Heart left ventricle (tissue), 16 donors: ENCODE measurements at regions not wholly inside any gene's neighbourhood (a gene's known extent, or its start where the extent isn't known, plus 50 kb on each side); places are given as distances from the start of the nearest gene placed in this dataset.

Experiments used
- ATAC-seq, 4 donors: fragments of 200-7000 bp; cut with Tn5 transposase; one replicate each; pipeline ENCODE4 v1.9.1; 2020 to 2022; ENCODE audit warnings: moderate library complexity in 4 of 4, mild to moderate bottlenecking in 3 of 4, moderate number of reproducible peaks in 1 of 4
- DNase-seq, 5 donors: peaks; one replicate each; pipeline ENCODE4 v3.0.0-alpha.2; 2020
- H3K27ac ChIP-seq, 12 donors: fragments of 200-600 bp; sonication (generic) in 4 of 12; one replicate each; pipeline versions ENCODE4 v1.5.0 to v1.8.0; 2016 to 2022; ENCODE audit warnings: mild to moderate bottlenecking in 2 of 12
- H3K27me3 ChIP-seq, 9 donors: fragments of 200-600 bp; sonication (generic) in 2 of 9; one replicate each; pipeline versions ENCODE4 v1.5.1 to v1.8.0; 2016 to 2022; ENCODE audit warnings: mild to moderate bottlenecking in 3 of 9
- H3K36me3 ChIP-seq, 9 donors: fragments of 200-600 bp; sonication (generic) in 2 of 9; one replicate each; pipeline versions ENCODE4 v1.5.0 to v1.8.0; 2018 to 2022; ENCODE audit warnings: mild to moderate bottlenecking in 2 of 9
- H3K4me1 ChIP-seq, 12 donors: fragments of 200-600 bp; sonication (generic) in 4 of 12; one replicate each; pipeline versions ENCODE4 v1.5.0 to v1.8.0; 2016 to 2022; ENCODE audit warnings: mild to moderate bottlenecking in 3 of 12
- H3K4me3 ChIP-seq, 12 donors: fragments of 200-600 bp; sonication (generic) in 4 of 12; one replicate each; pipeline versions ENCODE4 v1.5.0 to v1.8.0; 2017 to 2022; ENCODE audit warnings: mild to moderate bottlenecking in 9 of 12, moderate library complexity in 4 of 12
- H3K9me3 ChIP-seq, 12 donors: fragments of 200-600 bp; sonication (generic) in 4 of 12; one replicate each; pipeline versions ENCODE4 v1.5.0 to v1.8.0; 2016 to 2022; ENCODE audit warnings: mild to moderate bottlenecking in 1 of 12
- CTCF ChIP-seq, 12 donors: fragments of 200-600 bp; sonication (generic) in 4 of 12; IDR thresholded peaks; one replicate each; pipeline versions ENCODE4 v1.5.0 to v1.8.0; 2018 to 2022; ENCODE audit warnings: antibody characterized with exemption in 12 of 12, mild to moderate bottlenecking in 5 of 12
- POLR2A ChIP-seq, 2 donors: fragments of 450-650 bp; IDR thresholded peaks; one replicate each; pipeline ENCODE4 v1.6.1; 2017; ENCODE audit warnings: antibody characterized with exemption in 2 of 2, mild to moderate bottlenecking in 2 of 2, moderate library complexity in 2 of 2
- WGBS, 4 donors: extraction: QIAGEN DNeasy Blood & Tissue Kit in 2 of 4; methylation state at CpG; one replicate each; pipeline versions ENCODE4 v1.1.5 to v1.1.7; 2013 to 2018; 5-methylcytosine and 5-hydroxymethylcytosine counted together
- intact Hi-C, 10 donors: fragments of 100-400 bp; cut with DNase I; formaldehyde crosslinking; loops; one replicate each; pipeline versions ENCODE4 v1.11.1 to v1.14.2; 2022
- donor health status: ischemic (EF 13 %, LVEDD 7.1; RV severe dilation, severe dysfunction).
- donor health status: healthy with polysubstance abuse.
- donor health status: DM: no; HTN: yes; CAD: no.
- donor health status: DM: no; HTN: no; CAD: no.
- donor health status: ischemic (EF 25% LVEDD 6.9; RV normal size, moderate dysfunction).
- donor health status: ischemic (EF 25% LVEDD 5.7; RV mildly dilated, moderate dysfunction).
- donor health status: healthy.
- donor health status: DM: yes; HTN: yes; CAD: no.
- donor health status: ischemic (EF 35%, LVEDD 5.7; RV mildly dilated, moderate dysfunction).
- donor health status: nonischemic (EF 11% LVEDD 7.7; RV severe dilation, severe dysfunction).
- donor health status: DM: yes; HTN: yes; CAD: no.
- donor health status: PGD.
- donor health status: ischemic (EF 29% LVEDD 5.4; RV normal size, mild dysfunction).
- donor health status: nonischemic (EF 23%, LVEDD 6.1; RV moderate dilation, normal function).

- DNase-seq (no peak), ATAC-seq (no peak)
- Histone ChIP-seq H3K4me3 (no peak overlapping the region), H3K27me3 (no peaks in the 10 kb centered on the region), H3K27ac (no peak overlapping the region), H3K36me3 (no peaks in the 10 kb centered on the region), H3K4me1 (peaks cover 0 to 6% (median 0%) of the 10 kb centered on the region in 12 donors), H3K9me3 (no peaks in the 10 kb centered on the region)
- intact Hi-C loops: no loop called here
- no peak for TF ChIP-seq POLR2A (IDR thresholded peaks at IDR 0.05)
- 70 to 80% (median 75%) methylated on average over 3 of the region's 3 CpGs for WGBS, 4 donors
Measured at GRCh38 chr5:152572812-152573211, 167.7 kb upstream of the NMUR2 start.

GRCh38 chr5:152584103-152584502 is 179.0 kb upstream of the NMUR2 start:
- 75 to 81% (median 81%) methylated on average over 3 of the region's 3 CpGs for WGBS, 4 donors

GRCh38 chr5:152592416-152592815 is 187.3 kb upstream of the NMUR2 start:
- 43 to 53% (median 48%) methylated on average over 2 of the region's 2 CpGs for WGBS, 4 donors
- Histone ChIP-seq H3K27ac (no peak overlapping the region), H3K9me3 (peaks cover 0 to 15% (median 2%) of the 10 kb centered on the region in 12 donors), H3K4me3 (no peak overlapping the region), H3K27me3 (no peaks in the 10 kb centered on the region), H3K4me1 (no peaks in the 10 kb centered on the region), H3K36me3 (no peaks in the 10 kb centered on the region)
- ATAC-seq (no peak), DNase-seq (no peak)
- intact Hi-C loops: no loop called here
- TF ChIP-seq CTCF (IDR thresholded peaks at IDR 0.05) (peak in 1 of 12 donors; percentile 10), POLR2A (IDR thresholded peaks at IDR 0.05) (no peak)

More at GRCh38 chr5:152584103-152584502, 179.0 kb upstream of the NMUR2 start:
- Histone ChIP-seq H3K27me3 (no peaks in the 10 kb centered on the region), H3K4me3 (no peak overlapping the region), H3K9me3 (peaks cover 0 to 24% (median 0%) of the 10 kb centered on the region in 12 donors), H3K27ac (no peak overlapping the region), H3K4me1 (no peaks in the 10 kb centered on the region), H3K36me3 (no peaks in the 10 kb centered on the region)
- no peak for TF ChIP-seq CTCF (IDR thresholded peaks at IDR 0.05)
- TF ChIP-seq POLR2A (IDR thresholded peaks at IDR 0.05): no peak
- ATAC-seq (no peak), DNase-seq (no peak)
- intact Hi-C loops: no loop called here

- intact Hi-C loops: no loop called here
- no peak for TF ChIP-seq CTCF (IDR thresholded peaks at IDR 0.05)
- no peak for TF ChIP-seq POLR2A (IDR thresholded peaks at IDR 0.05)
- DNase-seq: no peak
- Histone ChIP-seq H3K27ac (no peak overlapping the region), H3K4me1 (no peaks in the 10 kb centered on the region), H3K36me3 (no peaks in the 10 kb centered on the region), H3K4me3 (no peak overlapping the region), H3K9me3 (peaks cover 0 to 9% (median 2%) of the 10 kb centered on the region in 12 donors), H3K27me3 (no peaks in the 10 kb centered on the region)
- WGBS, 4 donors: 88 to 96% (median 91%) methylated on average over 1 of the region's 1 CpG
- ATAC-seq: no peak
Measured at GRCh38 chr5:152593388-152593787, 188.3 kb upstream of the NMUR2 start.

- H3K27me3 ChIP-seq: no peaks in the 10 kb centered on the region
- H3K36me3 ChIP-seq: no peaks in the 10 kb centered on the region
- intact Hi-C loops: no loop called here
- H3K4me1 ChIP-seq: no peaks in the 10 kb centered on the region
- no peak overlapping the region for H3K4me3 ChIP-seq
- TF ChIP-seq POLR2A (IDR thresholded peaks at IDR 0.05): no peak
- TF ChIP-seq CTCF (IDR thresholded peaks at IDR 0.05): no peak
- ATAC-seq (peak in 1 of 4 donors; percentile 20), DNase-seq (no peak)
- no peak overlapping the region for H3K27ac ChIP-seq
- 76 to 94% (median 83%) methylated on average over 1 of the region's 1 CpG for WGBS, 4 donors
- H3K9me3 ChIP-seq: peaks cover 0 to 5% (median 0%) of the 10 kb centered on the region in 12 donors
Measured at GRCh38 chr5:152595405-152595804, 190.3 kb upstream of the NMUR2 start.
